Heart left ventricle (tissue), 16 donors: ENCODE measurements at regions not wholly inside any gene's neighbourhood (a gene's known extent, or its start where the extent isn't known, plus 50 kb on each side); places are given as distances from the start of the nearest gene placed in this dataset.

Experiments
- ATAC-seq, 4 donors: fragments of 200-7000 bp; cut with Tn5 transposase; one replicate each; pipeline ENCODE4 v1.9.1; 2020 to 2022; ENCODE audit warnings: moderate library complexity in 4 of 4, mild to moderate bottlenecking in 3 of 4, moderate number of reproducible peaks in 1 of 4
- DNase-seq, 5 donors: peaks; one replicate each; pipeline ENCODE4 v3.0.0-alpha.2; 2020
- H3K27ac ChIP-seq, 12 donors: fragments of 200-600 bp; sonication (generic) in 4 of 12; one replicate each; pipeline versions ENCODE4 v1.5.0 to v1.8.0; 2016 to 2022; ENCODE audit warnings: mild to moderate bottlenecking in 2 of 12
- H3K27me3 ChIP-seq, 9 donors: fragments of 200-600 bp; sonication (generic) in 2 of 9; one replicate each; pipeline versions ENCODE4 v1.5.1 to v1.8.0; 2016 to 2022; ENCODE audit warnings: mild to moderate bottlenecking in 3 of 9
- H3K36me3 ChIP-seq, 9 donors: fragments of 200-600 bp; sonication (generic) in 2 of 9; one replicate each; pipeline versions ENCODE4 v1.5.0 to v1.8.0; 2018 to 2022; ENCODE audit warnings: mild to moderate bottlenecking in 2 of 9
- H3K4me1 ChIP-seq, 12 donors: fragments of 200-600 bp; sonication (generic) in 4 of 12; one replicate each; pipeline versions ENCODE4 v1.5.0 to v1.8.0; 2016 to 2022; ENCODE audit warnings: mild to moderate bottlenecking in 3 of 12
- H3K4me3 ChIP-seq, 12 donors: fragments of 200-600 bp; sonication (generic) in 4 of 12; one replicate each; pipeline versions ENCODE4 v1.5.0 to v1.8.0; 2017 to 2022; ENCODE audit warnings: mild to moderate bottlenecking in 9 of 12, moderate library complexity in 4 of 12
- H3K9me3 ChIP-seq, 12 donors: fragments of 200-600 bp; sonication (generic) in 4 of 12; one replicate each; pipeline versions ENCODE4 v1.5.0 to v1.8.0; 2016 to 2022; ENCODE audit warnings: mild to moderate bottlenecking in 1 of 12
- POLR2A ChIP-seq, 2 donors: fragments of 450-650 bp; IDR thresholded peaks; one replicate each; pipeline ENCODE4 v1.6.1; 2017; ENCODE audit warnings: antibody characterized with exemption in 2 of 2, mild to moderate bottlenecking in 2 of 2, moderate library complexity in 2 of 2
- WGBS, 4 donors: extraction: QIAGEN DNeasy Blood & Tissue Kit in 2 of 4; methylation state at CpG; one replicate each; pipeline versions ENCODE4 v1.1.5 to v1.1.7; 2013 to 2018; 5-methylcytosine and 5-hydroxymethylcytosine counted together
- intact Hi-C, 10 donors: fragments of 100-400 bp; cut with DNase I; formaldehyde crosslinking; loops; one replicate each; pipeline versions ENCODE4 v1.11.1 to v1.14.2; 2022
- TF ChIP-seq, protein P1 (sequence below), 12 donors: fragments of 200-600 bp; sonication (generic) in 4 of 12; IDR thresholded peaks; one replicate each; pipeline versions ENCODE4 v1.5.0 to v1.8.0; 2018 to 2022; ENCODE audit warnings: antibody characterized with exemption in 12 of 12, mild to moderate bottlenecking in 5 of 12
- donor health status: ischemic (EF 13 %, LVEDD 7.1; RV severe dilation, severe dysfunction).
- donor health status: healthy with polysubstance abuse.
- donor health status: DM: no; HTN: yes; CAD: no.
- donor health status: DM: no; HTN: no; CAD: no.
- donor health status: ischemic (EF 25% LVEDD 6.9; RV normal size, moderate dysfunction).
- donor health status: ischemic (EF 25% LVEDD 5.7; RV mildly dilated, moderate dysfunction).
- donor health status: healthy.
- donor health status: DM: yes; HTN: yes; CAD: no.
- donor health status: ischemic (EF 35%, LVEDD 5.7; RV mildly dilated, moderate dysfunction).
- donor health status: nonischemic (EF 11% LVEDD 7.7; RV severe dilation, severe dysfunction).
- donor health status: DM: yes; HTN: yes; CAD: no.
- donor health status: PGD.
- donor health status: ischemic (EF 29% LVEDD 5.4; RV normal size, mild dysfunction).
- donor health status: nonischemic (EF 23%, LVEDD 6.1; RV moderate dilation, normal function).

DNA sequence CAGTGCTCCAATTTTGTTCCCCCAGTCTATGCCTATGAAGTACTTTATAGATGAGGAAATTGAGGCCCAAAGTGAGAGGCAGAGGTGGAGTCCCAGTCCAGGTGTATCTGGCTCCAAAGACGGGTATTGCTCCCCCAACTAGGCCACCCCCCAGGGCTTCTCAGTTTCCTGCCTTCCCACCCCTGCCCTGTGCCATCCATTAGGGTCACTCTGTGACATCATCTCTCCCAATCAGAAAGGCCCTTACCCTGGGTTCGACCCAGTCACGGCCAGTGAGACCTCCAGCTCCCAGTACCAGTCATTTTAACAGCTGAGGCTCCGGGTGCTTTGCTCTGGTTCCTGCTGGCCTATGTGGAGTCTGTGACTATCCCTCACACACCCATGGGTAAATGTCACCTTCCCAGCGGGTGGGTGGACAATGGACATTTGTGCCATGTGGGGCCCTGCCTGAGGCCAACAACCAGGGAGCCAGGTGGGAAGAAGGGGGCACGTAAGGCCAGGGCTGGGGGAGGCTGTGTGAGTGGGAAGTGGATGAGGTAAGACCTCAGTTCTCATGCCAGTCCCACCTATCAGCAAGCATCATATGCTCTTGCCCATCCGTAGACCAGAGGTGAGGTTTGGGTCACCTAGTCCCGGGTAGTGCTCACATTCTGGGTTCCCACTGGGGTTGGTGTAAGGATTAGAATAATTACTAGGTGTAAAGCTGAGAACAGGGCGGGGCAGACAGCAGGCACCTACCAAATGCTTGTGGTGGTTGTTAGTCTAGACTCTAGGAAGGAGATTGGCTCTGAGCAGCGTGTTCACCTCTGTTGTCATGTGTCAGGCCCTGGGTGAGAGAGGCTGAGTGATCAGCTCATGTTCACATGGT is 685.9 kb downstream of the MATN1 start:
- no peaks in the 10 kb centered on the region for H3K36me3 ChIP-seq
- ATAC-seq (no peak), DNase-seq (no peak)
- peaks cover 0 to under 1% (median 0%) of the 10 kb centered on the region in 12 donors for H3K9me3 ChIP-seq
- peaks cover 0 to 18% (median 0%) of the 10 kb centered on the region in 9 donors for H3K27me3 ChIP-seq
- 83 to 87% (median 84%) methylated on average over 8 to 10 of the region's 10 CpGs for WGBS, 4 donors
- no peaks in the 10 kb centered on the region for H3K4me1 ChIP-seq
- H3K4me3 ChIP-seq = no peak overlapping the region
- no peak for TF ChIP-seq POLR2A (IDR thresholded peaks at IDR 0.05)
- TF ChIP-seq, protein P1, sequence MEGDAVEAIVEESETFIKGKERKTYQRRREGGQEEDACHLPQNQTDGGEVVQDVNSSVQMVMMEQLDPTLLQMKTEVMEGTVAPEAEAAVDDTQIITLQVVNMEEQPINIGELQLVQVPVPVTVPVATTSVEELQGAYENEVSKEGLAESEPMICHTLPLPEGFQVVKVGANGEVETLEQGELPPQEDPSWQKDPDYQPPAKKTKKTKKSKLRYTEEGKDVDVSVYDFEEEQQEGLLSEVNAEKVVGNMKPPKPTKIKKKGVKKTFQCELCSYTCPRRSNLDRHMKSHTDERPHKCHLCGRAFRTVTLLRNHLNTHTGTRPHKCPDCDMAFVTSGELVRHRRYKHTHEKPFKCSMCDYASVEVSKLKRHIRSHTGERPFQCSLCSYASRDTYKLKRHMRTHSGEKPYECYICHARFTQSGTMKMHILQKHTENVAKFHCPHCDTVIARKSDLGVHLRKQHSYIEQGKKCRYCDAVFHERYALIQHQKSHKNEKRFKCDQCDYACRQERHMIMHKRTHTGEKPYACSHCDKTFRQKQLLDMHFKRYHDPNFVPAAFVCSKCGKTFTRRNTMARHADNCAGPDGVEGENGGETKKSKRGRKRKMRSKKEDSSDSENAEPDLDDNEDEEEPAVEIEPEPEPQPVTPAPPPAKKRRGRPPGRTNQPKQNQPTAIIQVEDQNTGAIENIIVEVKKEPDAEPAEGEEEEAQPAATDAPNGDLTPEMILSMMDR (IDR thresholded peaks at IDR 0.05) = no peak
- intact Hi-C loops = no loop called here
- H3K27ac ChIP-seq = no peak overlapping the region

DNA sequence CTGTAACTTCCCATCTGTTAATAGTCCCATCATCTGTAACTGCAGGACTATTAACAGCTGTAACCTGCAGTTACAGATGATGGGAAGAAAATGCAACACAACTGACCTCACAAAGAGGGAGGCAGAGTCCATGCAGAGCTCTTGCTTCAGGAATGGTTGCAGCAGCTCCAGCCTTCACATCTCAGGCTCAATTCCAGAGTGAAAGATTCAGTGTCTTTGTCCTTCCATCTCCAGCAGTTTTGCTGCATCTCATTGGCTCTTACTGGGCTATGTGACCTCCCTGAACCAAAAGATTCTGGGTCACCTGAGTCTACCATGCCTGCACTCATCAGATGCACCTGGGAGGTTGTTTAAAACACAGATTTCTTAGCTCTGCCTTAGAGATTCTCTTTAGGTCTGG is 686.7 kb downstream of the MATN1 start:
- H3K4me1 ChIP-seq = no peaks in the 10 kb centered on the region
- ATAC-seq = no peak
- no peaks in the 10 kb centered on the region for H3K36me3 ChIP-seq
- TF ChIP-seq POLR2A (IDR thresholded peaks at IDR 0.05) = no peak
- TF ChIP-seq, protein P1 (IDR thresholded peaks at IDR 0.05) = no peak
- no peak overlapping the region for H3K27ac ChIP-seq
- intact Hi-C loops = no loop called here
- no peaks in the 10 kb centered on the region for H3K9me3 ChIP-seq
- no peak for DNase-seq
- peaks cover 0 to 18% (median 0%) of the 10 kb centered on the region in 9 donors for H3K27me3 ChIP-seq
- H3K4me3 ChIP-seq = no peak overlapping the region

DNA sequence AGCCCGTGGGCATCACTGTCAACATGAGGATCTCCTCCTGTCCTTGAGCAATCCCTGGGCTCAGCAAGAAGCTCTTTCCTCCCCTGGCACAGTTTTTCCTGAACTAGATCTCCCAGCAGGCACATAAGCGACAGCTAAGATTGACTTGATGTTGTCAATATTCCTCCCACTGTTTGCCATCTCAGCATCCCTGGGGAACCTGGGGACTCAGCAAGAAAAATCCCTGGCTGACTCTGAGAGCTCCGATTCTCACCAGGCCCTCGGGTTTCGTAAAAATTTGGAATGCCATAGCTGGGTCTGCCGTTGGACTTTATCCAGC is 687.2 kb downstream of the MATN1 start:
- 69 to 84% (median 80%) methylated on average over 6 of the region's 6 CpGs for WGBS, 4 donors
- ATAC-seq = no peak
- Histone ChIP-seq H3K9me3 (no peaks in the 10 kb centered on the region), H3K4me3 (no peak overlapping the region), H3K4me1 (no peaks in the 10 kb centered on the region), H3K36me3 (no peaks in the 10 kb centered on the region), H3K27ac (no peak overlapping the region), H3K27me3 (peaks cover 0 to 18% (median 0%) of the 10 kb centered on the region in 9 donors)
- DNase-seq = no peak
- intact Hi-C loops = no loop called here
- TF ChIP-seq POLR2A (IDR thresholded peaks at IDR 0.05) = no peak
- TF ChIP-seq, protein P1 (IDR thresholded peaks at IDR 0.05) = no peak

DNA sequence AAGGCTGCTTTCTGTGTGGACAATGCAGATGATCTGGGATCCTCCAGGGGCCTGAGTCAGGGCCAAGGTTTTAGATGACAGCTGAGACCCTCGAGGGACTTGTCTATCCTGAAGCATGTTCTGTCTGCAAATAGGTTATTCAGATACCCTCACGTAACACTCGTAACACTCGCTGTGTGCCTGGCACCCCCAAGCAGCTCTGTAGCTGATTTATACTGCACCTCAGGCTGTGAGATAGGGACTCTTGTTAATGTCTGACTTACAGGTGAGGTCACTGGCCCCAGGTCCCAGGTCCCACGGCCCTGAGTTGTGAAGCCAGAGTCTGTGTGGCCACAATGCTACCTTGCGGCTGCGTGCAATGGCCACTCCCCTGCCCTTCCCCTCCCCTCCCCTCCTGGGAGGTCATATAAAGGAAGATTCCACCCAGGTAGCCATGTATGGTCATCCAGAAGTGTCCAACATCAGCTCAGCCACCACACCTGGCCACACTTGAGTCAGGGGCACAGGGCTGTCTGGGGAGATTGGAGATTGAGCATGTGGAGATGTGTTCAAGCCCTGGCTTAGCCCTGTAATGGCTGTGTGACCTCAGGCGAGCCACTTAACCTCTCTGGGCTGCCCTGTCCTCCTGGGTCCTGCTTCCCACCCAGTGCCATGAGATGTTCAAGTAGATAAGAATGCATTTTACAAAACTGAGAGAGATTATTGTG is 687.7 kb downstream of the MATN1 start:
- Histone ChIP-seq H3K4me1 (no peaks in the 10 kb centered on the region), H3K27ac (no peak overlapping the region), H3K36me3 (no peaks in the 10 kb centered on the region), H3K9me3 (no peaks in the 10 kb centered on the region), H3K27me3 (peaks cover 0 to 18% (median 0%) of the 10 kb centered on the region in 9 donors), H3K4me3 (no peak overlapping the region)
- TF ChIP-seq, protein P1 (IDR thresholded peaks at IDR 0.05) = no peak
- TF ChIP-seq POLR2A (IDR thresholded peaks at IDR 0.05) = no peak
- no peak for ATAC-seq
- no peak for DNase-seq
- intact Hi-C loops = no loop called here
- WGBS, 4 donors = 69 to 79% (median 76%) methylated on average over 3 to 8 of the region's 8 CpGs
